ENCODE measurements at regions not wholly inside any gene's neighbourhood (a gene's known extent, or its start where the extent isn't known, plus 50 kb on each side); places are given as distances from the start of the nearest gene placed in this dataset.

DNA sequence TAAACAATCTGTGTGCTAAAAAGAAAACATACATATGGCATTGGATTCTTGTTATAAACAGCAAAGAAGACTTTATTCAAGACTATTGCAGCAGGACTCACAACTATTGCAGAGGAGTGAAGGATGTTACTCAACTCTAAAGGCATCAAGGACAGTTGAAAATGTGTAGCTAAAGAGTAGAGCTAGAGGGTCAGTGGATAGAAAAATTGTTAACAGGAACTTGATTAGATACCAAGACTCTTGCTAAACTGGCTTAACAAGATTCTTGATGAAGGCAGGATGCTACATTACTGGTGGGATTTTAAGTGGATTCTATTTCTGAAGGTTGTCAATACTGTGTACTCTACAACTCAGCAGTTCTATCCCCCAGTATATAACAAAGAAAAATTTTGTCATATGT lies 1183.3 kb downstream of the SLITRK1 start:
- DNase-seq (ENCODE audit: low spot score) = no peak

DNA sequence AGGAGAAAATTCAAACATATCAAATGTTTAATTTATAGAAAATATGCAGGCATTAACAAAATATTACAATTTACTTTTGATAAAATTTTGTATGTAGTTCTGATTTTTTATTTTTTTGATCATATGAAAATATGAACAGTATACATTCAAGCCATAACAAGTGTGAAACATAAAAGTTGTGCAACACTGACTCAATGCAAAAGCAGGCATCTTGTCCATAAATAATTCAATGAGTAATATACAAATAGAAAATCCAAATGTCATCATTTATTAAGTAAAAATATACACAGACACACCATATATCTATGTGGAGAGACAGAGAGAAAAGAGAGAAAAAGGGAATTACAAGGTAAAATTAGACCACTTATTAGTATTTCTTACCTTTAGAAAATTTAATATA lies 1183.9 kb downstream of the SLITRK1 start:
- no peak for DNase-seq (ENCODE audit: low spot score)

DNA sequence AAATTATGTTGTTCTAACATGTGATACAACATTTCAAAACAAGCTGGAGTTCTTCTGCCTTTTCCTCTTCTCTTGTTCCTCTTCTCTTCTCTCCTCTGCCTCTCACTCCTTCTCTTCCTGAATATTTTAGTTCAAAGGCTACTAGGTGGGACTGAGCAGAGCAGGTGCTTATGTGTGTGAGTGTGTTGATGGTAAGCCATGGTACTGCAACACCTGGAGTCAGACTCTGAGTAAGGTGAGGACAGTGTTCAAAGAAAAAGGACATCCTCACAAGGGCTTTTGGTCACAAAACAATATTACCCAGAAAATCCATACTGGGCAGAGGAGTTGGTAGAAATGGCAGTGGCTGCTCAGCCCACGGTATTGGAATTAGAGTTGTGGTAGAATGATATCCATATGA lies 1188.7 kb downstream of the SLITRK1 start:
- DNase-seq (ENCODE audit: low spot score) = no peak

DNA sequence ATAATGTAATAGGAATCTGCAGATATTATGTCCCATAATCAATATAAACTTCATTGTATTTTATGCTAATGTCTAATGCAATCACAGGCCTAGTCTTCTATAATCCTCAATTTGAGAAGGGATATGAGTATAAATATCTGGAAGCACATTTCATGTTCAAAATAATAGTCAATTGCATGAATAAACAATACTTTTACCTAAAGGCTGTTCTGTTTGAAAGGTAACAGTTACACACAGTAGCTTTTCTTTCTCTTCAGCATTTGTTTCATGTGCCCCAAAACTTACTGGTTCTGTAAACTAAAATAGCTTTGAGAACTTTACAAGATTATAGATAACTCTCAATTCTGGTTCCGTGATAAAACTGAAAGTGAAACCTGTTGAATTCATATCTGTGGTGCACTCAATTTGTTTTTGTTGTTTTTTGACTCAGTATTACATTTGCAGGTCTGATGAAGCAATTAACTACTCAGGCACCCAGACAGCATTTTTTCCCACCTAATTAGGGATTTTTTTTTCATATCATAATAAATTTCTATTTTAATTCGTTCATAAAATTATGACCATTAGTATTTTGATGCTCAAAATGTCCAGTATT lies 1193.8 kb downstream of the SLITRK1 start:
- peak; percentile 6 for DNase-seq (ENCODE audit: low spot score)

DNA sequence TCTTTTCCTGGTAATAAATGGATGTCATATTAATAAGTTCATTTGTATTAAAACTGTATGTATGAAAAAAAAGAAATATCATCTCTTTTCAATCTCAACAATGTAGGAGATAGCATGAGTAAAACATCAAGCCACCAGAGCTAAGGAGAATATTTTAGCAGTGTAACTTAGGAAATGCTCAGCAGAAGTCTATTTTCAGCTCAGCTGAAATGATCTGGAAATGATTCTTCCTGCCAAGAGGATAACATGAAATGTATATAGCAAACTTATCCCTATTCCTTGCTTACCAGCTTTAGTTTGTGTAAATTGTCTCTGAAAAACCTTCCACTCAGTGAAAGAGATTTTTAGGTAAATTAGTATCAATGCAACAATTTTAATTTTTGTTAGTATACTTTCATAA lies 1194.4 kb downstream of the SLITRK1 start:
- DNase-seq (ENCODE audit: low spot score) = no peak

DNA sequence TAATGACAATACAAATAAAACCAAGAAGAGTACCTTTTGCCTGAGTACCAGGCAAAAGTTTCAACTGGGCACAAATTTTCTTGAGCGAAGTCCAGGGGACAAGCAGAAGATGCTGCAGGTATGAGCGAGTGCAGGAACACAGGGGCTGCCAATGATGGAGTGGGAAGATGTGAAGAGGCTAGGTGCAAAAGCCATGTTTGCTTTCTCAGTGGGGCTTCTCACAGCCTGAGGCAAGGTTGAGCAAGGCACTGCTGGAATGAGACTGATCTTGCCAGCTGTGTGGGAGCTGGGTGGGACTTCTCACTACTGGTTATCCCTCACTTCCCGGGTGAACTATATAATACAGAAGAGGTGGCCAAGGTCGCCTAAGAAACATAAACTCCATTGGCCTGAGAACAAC lies 1200.7 kb downstream of the SLITRK1 start:
- DNase-seq (ENCODE audit: low spot score) = no peak

DNA sequence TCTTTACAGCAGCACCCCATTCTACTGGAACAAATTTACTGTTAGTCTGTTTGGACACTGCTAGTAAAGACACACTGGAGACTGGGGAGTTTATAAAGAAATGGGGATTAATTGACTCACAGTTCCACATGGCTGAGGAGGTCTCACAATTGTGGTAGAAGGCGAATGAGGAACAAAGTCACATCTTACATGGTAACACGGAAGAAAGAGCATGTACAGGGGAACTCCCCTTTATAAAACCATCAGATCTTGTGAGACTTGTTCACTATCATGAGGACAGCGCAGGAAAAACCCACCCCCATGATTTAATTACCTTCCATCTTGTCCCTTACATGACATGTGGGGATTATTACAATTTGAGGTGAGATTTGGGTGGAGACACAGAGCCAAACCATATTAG lies 1204.2 kb downstream of the SLITRK1 start:
- DNase-seq (ENCODE audit: low spot score) = no peak

DNA sequence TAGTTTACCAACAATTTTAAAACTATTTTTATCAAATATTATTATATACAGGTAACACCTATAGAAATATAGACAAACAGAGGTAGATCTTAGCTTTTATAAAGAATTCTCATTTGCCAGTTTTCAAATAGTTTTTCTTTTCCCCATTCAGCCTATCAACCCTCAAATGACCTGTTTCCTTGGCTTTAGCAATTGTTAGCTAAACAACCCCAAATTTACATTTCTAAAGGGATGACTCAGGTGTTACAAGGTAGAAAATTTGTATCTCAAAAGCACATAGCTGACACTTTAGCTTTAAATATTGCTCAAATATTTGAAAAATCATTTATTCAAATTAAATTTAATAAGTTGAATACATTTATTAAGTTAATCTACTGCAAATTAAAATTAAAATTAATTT lies 1207.2 kb downstream of the SLITRK1 start:
- DNase-seq (ENCODE audit: low spot score) = no peak

DNA sequence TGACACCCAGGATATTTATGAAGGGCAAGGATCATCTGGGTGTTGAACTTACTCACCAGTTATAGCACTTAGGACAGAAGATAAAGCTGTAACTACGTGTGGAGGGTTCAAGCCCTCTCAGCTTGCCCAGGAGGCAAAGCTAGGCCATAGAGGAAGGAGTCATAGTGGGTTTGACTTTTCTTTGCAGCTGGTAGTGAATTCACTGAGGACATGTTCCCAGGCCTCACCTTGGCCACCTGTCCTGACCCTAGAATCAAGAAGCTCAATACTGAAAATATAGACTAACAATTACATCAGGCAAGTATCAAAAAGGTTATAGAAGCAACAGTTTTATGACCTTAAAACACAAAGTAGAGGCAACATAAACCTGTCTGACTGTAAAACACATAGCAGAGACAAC lies 1207.7 kb downstream of the SLITRK1 start:
- no peak for DNase-seq (ENCODE audit: low spot score)

DNA sequence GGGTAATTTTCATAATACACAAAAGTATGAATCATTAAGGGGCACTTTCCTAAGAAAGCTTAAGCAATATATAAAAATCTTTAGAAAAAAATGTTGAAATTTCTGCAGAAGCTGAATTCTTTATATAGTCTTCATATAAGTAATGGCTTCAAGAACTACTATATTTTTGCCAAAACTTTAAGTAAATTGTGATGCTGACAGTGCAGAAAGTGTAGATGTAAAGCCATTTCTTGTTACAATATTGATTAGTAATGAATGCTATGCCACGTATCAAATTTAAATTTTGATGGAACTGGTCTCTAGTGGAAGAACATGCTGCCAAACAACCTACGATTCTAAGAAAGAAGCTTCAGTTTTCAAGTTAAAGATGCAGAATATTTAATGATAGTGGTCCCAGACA lies 1210.0 kb downstream of the SLITRK1 start:
- DNase-seq (ENCODE audit: low spot score) = no peak

DNA sequence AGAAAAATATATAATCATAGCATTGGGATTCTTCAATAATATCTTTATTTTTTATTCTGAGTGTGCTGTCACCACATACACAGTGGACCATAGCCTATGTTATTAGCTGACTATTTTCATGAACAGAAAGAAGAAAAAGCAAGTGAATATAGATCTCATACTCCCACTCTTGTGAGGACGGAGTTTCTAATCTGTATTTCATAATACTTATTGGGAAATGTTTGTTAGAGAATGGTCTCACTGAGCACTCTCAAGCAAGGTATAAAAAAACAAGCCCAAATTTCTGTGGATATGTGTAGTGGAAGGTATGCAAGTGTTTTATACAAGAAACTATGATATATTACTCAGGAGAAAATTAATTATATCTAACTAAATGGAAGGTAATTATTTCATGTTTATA lies 1218.1 kb downstream of the SLITRK1 start:
- DNase-seq (ENCODE audit: low spot score) = no peak

DNA sequence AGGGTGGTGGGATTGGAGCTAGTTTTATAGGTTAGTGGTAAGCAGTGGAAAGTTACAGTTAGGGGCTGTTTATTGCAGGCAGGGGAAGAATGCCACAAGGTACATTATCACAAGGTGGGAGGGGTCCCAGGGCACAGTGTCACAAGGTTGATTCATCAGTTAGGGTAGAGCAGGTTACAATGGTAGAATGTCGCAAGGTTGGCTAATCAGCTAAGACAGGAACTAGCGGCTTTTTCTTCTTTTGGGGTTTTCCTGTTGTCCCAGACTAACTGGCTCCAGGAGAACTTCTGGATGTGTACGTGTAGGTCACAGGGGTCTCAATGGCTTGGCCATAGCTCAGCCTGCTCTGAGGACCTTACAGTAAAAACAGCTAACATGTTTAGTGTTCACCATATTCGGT lies 1221.1 kb downstream of the SLITRK1 start:
- no peak for DNase-seq (ENCODE audit: low spot score)

DNA sequence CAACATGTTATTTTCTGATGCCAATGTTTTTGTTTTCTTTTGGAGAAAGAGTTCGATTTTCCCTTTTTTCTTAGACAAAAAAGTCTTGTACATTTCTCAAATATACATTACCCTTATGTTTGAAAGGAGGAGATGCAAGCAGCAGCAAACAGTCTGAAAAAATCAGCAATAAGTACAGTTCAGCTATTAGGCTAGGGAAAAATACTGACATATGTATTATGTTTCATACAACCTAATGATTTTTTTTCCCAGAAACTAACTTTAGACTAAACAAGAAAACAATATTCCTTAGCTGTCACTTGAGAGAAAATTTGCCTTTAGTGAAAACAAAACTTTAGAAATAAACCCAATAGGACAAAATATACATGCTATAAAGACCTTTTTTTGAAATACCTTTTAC lies 1223.5 kb downstream of the SLITRK1 start:
- DNase-seq (ENCODE audit: low spot score) = no peak

DNA sequence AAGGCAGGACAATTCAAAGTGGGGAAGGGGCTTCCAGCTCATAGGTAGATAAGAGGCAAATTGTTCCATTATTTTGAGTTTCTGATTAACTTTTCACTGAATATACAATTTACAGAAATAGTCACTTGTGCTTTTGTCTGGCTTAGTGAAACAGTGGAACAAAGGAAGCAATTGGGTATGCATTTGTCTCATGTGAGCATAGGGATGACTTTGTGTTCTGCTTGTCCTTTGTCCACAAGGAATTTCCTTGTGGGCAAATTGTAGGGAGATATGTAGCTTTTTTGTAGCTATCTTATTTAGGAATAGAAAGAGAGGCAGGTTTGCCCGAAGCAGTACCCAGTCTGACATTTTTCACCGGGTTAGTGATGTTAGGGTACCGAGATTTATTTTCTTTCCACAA lies 1224.8 kb downstream of the SLITRK1 start:
- no peak for DNase-seq (ENCODE audit: low spot score)

DNA sequence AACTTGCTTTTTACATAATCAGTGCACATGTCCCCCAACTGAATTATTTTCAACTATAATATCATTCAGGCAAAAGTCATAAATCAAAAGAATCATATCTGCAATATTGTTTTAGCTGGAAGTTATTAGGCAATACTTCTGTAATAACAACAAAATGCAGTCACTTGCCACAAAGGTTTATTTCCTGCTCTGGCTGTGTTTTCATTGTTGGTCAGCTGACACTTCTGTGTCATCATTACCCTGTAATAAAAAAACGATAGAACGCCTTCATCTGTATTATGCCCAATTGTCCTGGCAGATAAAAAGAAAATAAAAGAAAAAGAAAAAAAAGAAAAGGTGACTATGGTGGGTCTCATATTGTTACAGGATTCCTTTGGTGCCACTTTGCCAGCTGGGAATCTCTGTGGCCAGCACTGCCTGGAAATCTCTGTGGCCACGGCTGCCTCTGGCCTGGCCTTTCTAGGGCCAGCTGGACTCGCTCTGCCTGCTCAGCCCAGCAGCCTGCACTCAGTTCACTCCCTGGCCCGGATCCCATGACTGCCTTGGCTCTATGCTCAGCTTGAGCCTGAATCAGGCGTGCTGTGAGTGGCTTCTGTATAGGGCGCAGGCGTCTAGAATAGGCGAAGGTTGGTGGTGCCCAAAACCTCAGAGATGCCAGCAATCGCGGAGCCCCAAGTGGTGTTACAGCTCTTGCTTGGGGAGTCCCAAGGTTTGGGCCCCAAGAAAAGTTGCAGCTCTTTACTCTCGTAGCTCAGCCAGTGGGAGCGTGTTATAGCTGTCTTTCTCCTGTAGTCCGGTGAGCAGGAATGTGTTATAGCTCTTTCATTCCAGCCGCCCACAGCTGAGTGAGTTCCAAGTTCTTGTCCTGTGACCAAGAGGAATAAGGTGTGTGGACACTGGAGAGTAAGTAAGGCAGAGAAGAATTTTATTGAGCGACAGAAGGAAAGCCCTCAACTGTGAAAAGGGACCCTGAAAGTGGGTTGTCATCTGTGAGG lies 1227.1 kb downstream of the SLITRK1 start:
- DNase-seq (ENCODE audit: low spot score) = peak; percentile 39

DNA sequence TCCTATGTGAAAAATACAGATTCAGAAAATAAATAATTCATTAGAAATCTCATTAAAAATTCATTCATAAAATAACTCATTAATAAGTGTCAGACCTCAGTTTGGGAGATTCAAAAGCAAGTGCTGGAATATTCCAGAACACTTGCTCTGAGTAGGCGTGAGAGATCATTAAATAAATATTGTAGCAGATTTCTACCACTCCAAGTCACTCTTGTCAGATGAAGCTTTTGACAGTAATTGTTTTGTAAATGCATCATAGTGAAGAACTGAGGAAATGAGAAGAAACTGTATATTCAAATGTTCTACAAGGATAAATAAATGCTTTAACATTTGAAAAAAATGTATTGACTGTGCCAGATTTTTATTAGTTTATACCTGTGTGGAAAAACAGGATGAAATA lies 1228.1 kb downstream of the SLITRK1 start:
- DNase-seq (ENCODE audit: low spot score) = no peak

DNA sequence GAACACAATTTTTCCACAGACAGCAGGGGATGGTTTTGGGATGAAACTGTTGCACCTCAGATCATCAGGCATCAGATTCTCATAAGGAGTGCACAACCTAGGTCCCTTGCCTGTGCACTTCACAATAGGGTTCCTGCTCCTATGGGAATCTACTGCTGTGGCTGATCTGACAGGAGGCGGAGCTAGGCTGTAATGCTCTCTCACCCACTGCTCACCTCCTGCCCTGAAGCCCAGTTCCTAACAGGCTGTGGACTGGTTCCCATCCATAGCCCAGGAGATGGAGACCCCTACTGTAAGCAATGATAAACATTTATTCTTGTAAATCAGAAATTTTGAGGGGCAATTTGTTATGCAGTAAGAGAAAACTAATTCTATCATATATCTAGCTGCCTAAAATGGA lies 1234.7 kb downstream of the SLITRK1 start:
- no peak for DNase-seq (ENCODE audit: low spot score)

DNA sequence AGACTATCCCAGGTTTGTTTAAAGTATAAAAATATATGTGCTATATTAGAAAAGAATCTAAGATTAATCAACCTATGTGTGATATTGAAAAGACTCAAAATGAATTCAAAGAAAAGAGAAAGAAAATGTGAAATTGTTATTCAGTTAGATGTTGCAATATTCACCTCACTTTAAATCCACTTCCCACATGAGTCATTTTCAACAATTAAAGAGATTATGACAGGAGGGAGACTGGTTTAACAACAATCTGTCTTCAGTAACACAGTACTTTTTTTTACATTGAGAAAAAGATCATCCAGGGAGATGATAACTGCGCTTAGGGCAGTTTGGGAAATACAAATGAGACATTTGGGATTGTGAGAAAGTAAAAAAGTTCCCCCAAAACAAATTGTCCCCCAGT lies 1246.2 kb downstream of the SLITRK1 start:
- DNase-seq (ENCODE audit: low spot score) = no peak

DNA sequence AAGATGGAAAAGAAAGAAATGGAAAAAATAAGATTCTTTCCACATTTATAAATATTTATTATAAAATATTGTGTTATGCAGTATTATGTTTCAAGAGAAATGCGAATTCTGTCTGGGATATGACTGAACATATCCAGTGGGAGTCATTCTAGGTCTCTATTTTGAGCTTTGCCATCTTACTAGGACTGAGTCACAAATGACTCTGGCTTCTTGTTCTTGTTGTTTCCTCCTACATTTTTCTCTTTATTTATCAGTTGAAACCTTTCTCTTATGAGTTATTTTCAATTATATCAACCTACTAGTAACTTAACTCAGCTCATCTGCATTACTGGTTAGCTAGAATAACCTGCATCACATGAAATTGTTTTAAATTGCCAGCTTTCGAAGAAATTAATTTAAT lies 1247.3 kb downstream of the SLITRK1 start:
- DNase-seq (ENCODE audit: low spot score) = no peak

DNA sequence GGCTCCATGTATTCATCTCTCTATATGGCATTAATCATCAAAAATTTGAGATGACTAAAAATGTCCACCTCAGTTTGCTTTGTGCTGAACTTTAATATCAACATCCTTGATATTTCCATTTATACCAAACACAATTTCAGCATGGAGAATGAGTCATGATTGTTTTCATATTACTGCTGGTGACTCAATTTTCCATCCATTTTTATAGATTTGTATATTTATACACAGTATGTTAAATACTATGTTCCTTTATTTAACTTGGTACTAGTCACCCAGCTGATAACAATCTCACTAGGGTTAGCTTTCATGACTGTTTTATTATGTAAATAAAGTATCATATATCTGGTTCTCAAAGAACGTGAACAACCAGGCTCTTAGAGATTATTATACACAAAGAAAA lies 1255.1 kb downstream of the SLITRK1 start:
- peak; percentile 3 for DNase-seq (ENCODE audit: low spot score)

DNA sequence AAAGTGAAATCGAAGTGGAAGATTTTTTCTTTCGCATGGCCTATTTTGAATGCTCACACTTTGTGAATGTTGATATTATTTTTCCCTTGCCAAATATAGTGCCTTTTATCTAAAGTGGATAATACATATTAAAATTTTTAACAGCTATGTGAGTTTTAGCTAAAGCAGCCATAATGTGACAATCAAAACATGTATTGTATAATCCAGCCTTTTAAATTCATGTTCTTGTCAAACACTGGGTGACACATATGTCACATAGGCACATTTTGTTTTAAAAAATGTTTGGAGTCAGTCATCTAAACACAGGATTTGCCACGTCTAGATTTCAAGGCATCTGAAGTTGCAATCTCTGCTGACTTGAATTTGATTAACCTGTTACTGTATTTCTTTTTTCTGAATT lies 1256.6 kb downstream of the SLITRK1 start:
- no peak for DNase-seq (ENCODE audit: low spot score)

DNA sequence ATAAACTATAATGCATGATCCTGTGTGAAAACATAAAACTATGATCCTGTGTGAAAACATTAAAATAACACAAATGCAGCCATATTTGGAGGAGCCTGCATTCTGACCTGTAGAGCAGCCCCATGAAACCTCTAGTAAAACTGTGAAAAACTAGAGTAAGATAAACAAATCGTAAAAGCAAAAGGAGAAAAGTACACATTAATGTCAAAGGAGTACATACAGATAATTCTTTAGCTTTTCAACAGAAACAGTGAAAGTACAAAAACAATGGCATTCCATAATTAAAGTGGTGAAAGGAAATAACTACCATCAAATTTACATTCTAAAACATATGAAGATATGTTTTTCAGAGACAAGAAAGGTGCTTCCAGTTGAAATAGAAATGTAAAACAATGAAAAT lies 1267.2 kb downstream of the SLITRK1 start:
- DNase-seq (ENCODE audit: low spot score) = no peak

DNA sequence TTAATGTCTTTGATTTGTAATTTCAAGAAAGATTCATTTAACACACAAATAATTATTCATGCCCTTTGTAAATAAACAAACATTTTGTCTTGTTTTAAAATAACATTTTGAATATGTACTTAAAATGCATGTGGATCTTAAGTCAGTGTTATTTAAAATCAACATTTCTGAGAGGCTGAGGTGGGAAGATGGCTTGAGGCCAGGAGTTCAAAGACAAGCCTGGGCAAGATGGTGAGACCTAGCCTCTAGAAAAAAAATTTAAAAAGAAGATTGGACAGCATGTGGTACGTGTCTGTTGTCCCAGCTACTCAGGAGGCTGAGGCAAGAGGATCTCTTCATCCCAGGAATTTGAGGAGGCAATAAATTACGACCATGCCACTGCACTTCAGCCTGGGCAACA lies 1268.2 kb downstream of the SLITRK1 start:
- DNase-seq (ENCODE audit: low spot score) = no peak

DNA sequence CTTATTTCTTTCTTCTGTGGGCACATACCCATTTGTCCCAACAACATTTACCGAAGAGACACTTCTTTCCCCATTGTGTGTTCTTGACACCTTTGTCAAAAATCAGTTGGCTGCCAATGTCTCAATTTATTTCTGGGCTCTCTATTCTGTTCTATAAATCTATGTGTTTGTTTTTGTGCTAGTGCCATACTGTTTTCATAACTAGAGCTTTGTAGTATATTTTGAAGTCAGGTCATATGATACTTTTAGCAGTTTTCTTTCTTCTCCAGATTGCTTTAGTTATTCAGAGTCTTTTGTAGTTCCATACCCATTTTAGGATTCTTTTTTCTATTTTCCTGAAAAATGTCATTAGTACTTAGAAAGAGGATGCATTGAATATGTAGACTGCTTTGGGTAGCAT lies 1276.3 kb downstream of the SLITRK1 start:
- no peak for DNase-seq (ENCODE audit: low spot score)

Measured in H4 (cell line).